IMR-90 (cell line): ENCODE measurements at regions not wholly inside any gene's neighbourhood (a gene's known extent, or its start where the extent isn't known, plus 50 kb on each side); places are given as distances from the start of the nearest gene placed in this dataset.

ENCODE experiments used
- ATAC-seq: fragments of 200-7000 bp; cut with Tn5 transposase; 2 replicates; pipeline ENCODE4 v1.9.1; 2020; ENCODE audit warnings: low read depth, mild to moderate bottlenecking, moderate library complexity
- BruUV-seq: library from RNA; stranded (reverse); fragments of 400-500 nt; replicated peaks from 2 replicates; lab custom pipeline; 2021; lab: Mats Ljungman, UMichigan
- CTCF ChIA-PET: fragments of 300-600 bp; formaldehyde crosslinking; extraction: SDS; loops from one replicate; lab custom pipeline; 2021; ENCODE audit warnings: antibody characterized with exemption; lab: Yijun Ruan, JAX
- POLR2A ChIA-PET: fragments of 300-600 bp; sonication (Branson Sonifier 250); formaldehyde crosslinking; loops from one replicate; lab custom pipeline; 2022; ENCODE audit warnings: antibody characterized with exemption; ENCODE audit not compliant: unreplicated experiment; lab: Charles Lee
- DNase-seq: peaks from one replicate; pipeline ENCODE4 v3.0.0; 2013
- H2AFZ ChIP-seq: replicated peaks from 2 replicates; pipeline ENCODE3; 2013; ENCODE audit warnings: low read length, mild to moderate bottlenecking; ENCODE audit not compliant: poor library complexity
- H2AK5ac ChIP-seq: 2 replicates; pipeline ENCODE4 v1.6.1; 2013; ENCODE audit warnings: low read depth, low read length, inconsistent platforms
- H2AK9ac ChIP-seq: replicated peaks from 2 replicates; pipeline ENCODE3; 2013; ENCODE audit warnings: mild to moderate bottlenecking, low read depth, low read length, moderate library complexity; ENCODE audit not compliant: poor library complexity
- H2BK120ac ChIP-seq: 2 replicates; pipeline ENCODE4 v1.6.1; 2013; ENCODE audit warnings: low read depth, low read length, inconsistent platforms
- H2BK15ac ChIP-seq: 3 replicates; pipeline ENCODE4 v1.6.1; 2013; ENCODE audit warnings: low read depth, low read length, inconsistent platforms
- H2BK20ac ChIP-seq: 2 replicates; pipeline ENCODE4 v1.6.1; 2013; ENCODE audit warnings: low read depth, mild to moderate bottlenecking, inconsistent platforms, low read length, moderate library complexity
- H2BK5ac ChIP-seq: 2 replicates; pipeline ENCODE4 v1.6.1; 2013; ENCODE audit warnings: mild to moderate bottlenecking, low read depth, low read length, inconsistent platforms; ENCODE audit not compliant: poor library complexity, severe bottlenecking
- H3K14ac ChIP-seq: replicated peaks from 2 replicates; pipeline ENCODE4 v1.6.1; 2013; ENCODE audit warnings: low read depth, low read length, inconsistent platforms
- H3K18ac ChIP-seq: 2 replicates; pipeline ENCODE4 v1.6.1; 2013; ENCODE audit warnings: low read depth, low read length, control low read depth
- H3K23ac ChIP-seq: 2 replicates; pipeline ENCODE4 v1.6.1; 2013; ENCODE audit warnings: low read depth, low read length, inconsistent platforms
- H3K27ac ChIP-seq: 2 replicates; pipeline ENCODE4 v1.5.1; 2013; ENCODE audit warnings: mild to moderate bottlenecking, control low read depth, low read length; ENCODE audit not compliant: insufficient read depth
- H3K27me3 ChIP-seq: 2 replicates; pipeline ENCODE4 v1.6.1; 2013; ENCODE audit warnings: low read length; ENCODE audit not compliant: control insufficient read depth, insufficient read depth
- H3K36me3 ChIP-seq: 2 replicates; pipeline ENCODE4 v1.6.1; 2013; ENCODE audit warnings: low read length, mixed read lengths; ENCODE audit not compliant: control insufficient read depth, insufficient read depth
- H3K4ac ChIP-seq: 2 replicates; pipeline ENCODE4 v1.6.1; 2013; ENCODE audit warnings: low read depth, low read length, inconsistent platforms
- H3K4me1 ChIP-seq: 2 replicates; pipeline ENCODE4 v1.6.1; 2013; ENCODE audit warnings: low read length, mixed read lengths; ENCODE audit not compliant: control insufficient read depth, insufficient read depth
- H3K4me2 ChIP-seq: 2 replicates; pipeline ENCODE4 v1.6.1; 2013; ENCODE audit warnings: low read depth, mild to moderate bottlenecking, control low read depth, low read length, moderate library complexity
- H3K4me3 ChIP-seq: 2 replicates; pipeline ENCODE4 v1.5.1; 2013; ENCODE audit warnings: low read depth, mild to moderate bottlenecking, control low read depth, low read length, moderate library complexity; ENCODE audit not compliant: insufficient read depth
- H3K56ac ChIP-seq: 2 replicates; pipeline ENCODE4 v1.6.1; 2013; ENCODE audit warnings: low read length, inconsistent platforms; ENCODE audit not compliant: insufficient read depth; ENCODE audit errors: extremely low read depth
- H3K79me1 ChIP-seq, 2 experiments: 2 replicates each; pipeline ENCODE4 v1.6.1; 2013; ENCODE audit warnings: low read length in 2 of 2, inconsistent platforms in 1 of 2, low read depth in 1 of 2
- H3K9ac ChIP-seq: 2 replicates; pipeline ENCODE4 v1.6.1; 2013; ENCODE audit warnings: low read depth, low read length, control low read depth
- H3K9me1 ChIP-seq: 2 replicates; pipeline ENCODE4 v1.6.1; 2013; ENCODE audit warnings: low read length, inconsistent platforms; ENCODE audit not compliant: insufficient read depth
- H3K9me3 ChIP-seq: 2 replicates; pipeline ENCODE4 v1.6.1; 2013; ENCODE audit warnings: low read length; ENCODE audit not compliant: control insufficient read depth, insufficient read depth
- H4K20me1 ChIP-seq: 2 replicates; pipeline ENCODE4 v1.6.1; 2013; ENCODE audit warnings: low read length, inconsistent platforms; ENCODE audit not compliant: insufficient read depth
- H4K5ac ChIP-seq: 2 replicates; pipeline ENCODE4 v1.6.1; 2013; ENCODE audit warnings: mild to moderate bottlenecking, low read depth, low read length, control low read depth
- H4K8ac ChIP-seq, 2 experiments: 2 replicates each; pipeline ENCODE4 v1.6.1; 2013; ENCODE audit warnings: low read depth in 2 of 2, low read length in 2 of 2, control low read depth in 1 of 2, inconsistent platforms in 1 of 2
- H4K91ac ChIP-seq: 2 replicates; pipeline ENCODE4 v1.6.1; 2013; ENCODE audit warnings: low read depth, low read length, inconsistent platforms; ENCODE audit not compliant: insufficient read depth
- MAFK ChIP-seq: IDR thresholded peaks from 2 replicates; pipeline ENCODE4 v1.6.1; 2012; ENCODE audit warnings: low read depth, low read length, improper control_type of control experiment
- MAZ ChIP-seq: IDR thresholded peaks from 2 replicates; pipeline ENCODE4 v1.6.1; 2012; ENCODE audit warnings: low read depth, mild to moderate bottlenecking, low read length, improper control_type of control experiment, moderate library complexity, borderline replicate concordance
- NFE2L2 ChIP-seq: fragments of 150-350 bp; IDR thresholded peaks from 2 replicates; pipeline ENCODE4 v1.6.1; 2016; ENCODE audit warnings: low read depth, mild to moderate bottlenecking, low read length
- RAD21 ChIP-seq: IDR thresholded peaks from 2 replicates; pipeline ENCODE4 v1.6.1; 2012; ENCODE audit warnings: low read length, improper control_type of control experiment
- WGBS, 2 experiments: methylation state at CpG; one replicate each; pipeline versions ENCODE4 v1.1.5 to v1.1.7; 2013; ENCODE audit warnings: missing lambda C conversion rate in 2 of 2; ENCODE audit not compliant: insufficient read length in 1 of 2; ENCODE audit errors: extremely low coverage in 2 of 2; 5-methylcytosine and 5-hydroxymethylcytosine counted together
- dilution Hi-C: fragments of 300-500 bp; cut with HindIII; formaldehyde crosslinking; loops from one replicate; pipeline ENCODE4 v1.14.3; 2018; ENCODE audit warnings: low sequenced_read_pairs; ENCODE audit not compliant: unreplicated experiment
- in situ Hi-C: fragments of 300-500 bp; cut with MboI; formaldehyde crosslinking; loops from 3 replicates; pipeline ENCODE4 v1.14.3; 2019; ENCODE audit warnings: low sequenced_read_pairs, inconsistent platforms, mixed read lengths
- intact Hi-C: fragments of 100-400 bp; cut with micrococcal nuclease; formaldehyde crosslinking; loops from 2 replicates; pipeline ENCODE4 v1.10.0; 2022

GRCh38 chr1:208634346-208635140 is 390.4 kb upstream of the PLXNA2 start:
- Histone ChIP-seq H2AK9ac (no peak overlapping the region), H4K8ac (no peak overlapping the region), H3K9me1 (no peaks in the 10 kb centered on the region), H3K4ac (no peak overlapping the region), H4K91ac (no peak overlapping the region), H3K36me3 (no peaks in the 10 kb centered on the region), H2AFZ (no peak overlapping the region), H3K4me1 (no peaks in the 10 kb centered on the region), H2BK20ac (no peak overlapping the region), H3K4me2 (no peak overlapping the region), H3K4me3 (no peak overlapping the region), H4K20me1 (no peaks in the 10 kb centered on the region), H3K27ac (no peak overlapping the region), H3K23ac (no peak overlapping the region), H2BK5ac (no peak overlapping the region), H3K18ac (no peak overlapping the region), H3K9me3 (peaks cover 2% of the 10 kb centered on the region; the same call in 1 of the 2 replicates), H3K14ac (no peak overlapping the region), H2AK5ac (no peak overlapping the region), H3K9ac (no peak overlapping the region), H2BK15ac (no peak overlapping the region), H2BK120ac (no peak overlapping the region), H4K5ac (no peak overlapping the region), H3K27me3 (no peaks in the 10 kb centered on the region), H3K79me1 (no peaks in the 10 kb centered on the region), H3K56ac (no peak overlapping the region)
- CTCF ChIA-PET, result no interaction called here
- no TSS peak for BruUV-seq
- WGBS, 2 experiments, result 22% methylated on average over 4 of the region's 5 CpGs; no CpG with 5 or more reads in 1 of the 2 experiments
- in situ Hi-C loops (no loop called here), intact Hi-C loops (no loop called here), dilution Hi-C loops (no loop called here)
- ATAC-seq (no peak), DNase-seq (no peak)
- TF ChIP-seq RAD21 (no peak), NFE2L2 (no peak), MAFK (no peak), MAZ (no peak)
- POLR2A ChIA-PET, result no interaction called here
